HG03139 (cell line): ENCODE measurements at regions not wholly inside any gene's neighbourhood (a gene's known extent, or its start where the extent isn't known, plus 50 kb on each side); places are given as distances from the start of the nearest gene placed in this dataset.
"Not testable (repeated sequence)": the region's sequence is repeated elsewhere in the genome, so short reads cannot be mapped to it uniquely, and the experiment has no call there.

ENCODE experiments used
- ATAC-seq: cut with Tn5 transposase; IDR thresholded peaks from one replicate; pipeline ENCODE4 v1.9.1; 2021; ENCODE audit not compliant: unreplicated experiment

- no peak for ATAC-seq
These were observed 803.3 kb downstream of the DIPK2A start for GRCh38 chr3:144774897-144775296.

DNA sequence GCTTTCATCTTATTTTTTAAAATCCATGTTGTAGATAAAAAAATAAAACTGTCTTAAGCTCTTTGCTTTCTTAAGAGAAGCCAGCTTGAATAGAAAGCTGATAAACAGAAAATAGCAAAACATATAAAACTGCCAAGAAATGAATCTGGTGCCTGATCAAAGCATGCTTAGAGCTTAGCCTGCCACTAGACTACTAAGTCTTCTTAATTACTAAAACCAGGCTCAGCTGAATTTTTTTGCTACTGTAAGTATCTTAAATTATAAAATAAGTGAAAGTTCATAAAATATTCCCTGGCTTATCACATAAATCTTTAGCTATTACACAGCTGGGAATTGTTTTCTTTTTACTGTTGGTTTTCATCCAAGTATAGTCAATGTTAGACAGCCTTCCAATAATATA is 803.9 kb downstream of the DIPK2A start:
- ATAC-seq = no peak

DNA sequence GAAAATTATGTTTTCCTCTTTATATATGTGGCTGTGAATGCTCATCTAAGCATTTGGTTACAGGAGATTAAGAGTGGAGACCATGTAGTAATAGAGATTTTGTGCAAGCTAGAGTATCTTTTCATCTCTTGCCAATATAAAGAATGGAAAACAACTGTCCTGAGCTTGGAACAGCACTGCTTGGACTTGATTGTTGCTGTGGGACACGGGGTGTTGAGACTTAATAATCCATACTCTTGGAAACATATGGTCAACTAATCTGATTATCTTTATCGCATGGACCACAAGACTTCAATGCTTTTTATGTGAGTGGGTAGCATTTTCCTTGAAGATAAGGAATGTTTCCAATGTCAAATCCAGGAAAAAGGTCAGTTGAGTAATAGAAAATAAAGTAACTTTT is 806.3 kb downstream of the DIPK2A start:
- ATAC-seq = no peak

DNA sequence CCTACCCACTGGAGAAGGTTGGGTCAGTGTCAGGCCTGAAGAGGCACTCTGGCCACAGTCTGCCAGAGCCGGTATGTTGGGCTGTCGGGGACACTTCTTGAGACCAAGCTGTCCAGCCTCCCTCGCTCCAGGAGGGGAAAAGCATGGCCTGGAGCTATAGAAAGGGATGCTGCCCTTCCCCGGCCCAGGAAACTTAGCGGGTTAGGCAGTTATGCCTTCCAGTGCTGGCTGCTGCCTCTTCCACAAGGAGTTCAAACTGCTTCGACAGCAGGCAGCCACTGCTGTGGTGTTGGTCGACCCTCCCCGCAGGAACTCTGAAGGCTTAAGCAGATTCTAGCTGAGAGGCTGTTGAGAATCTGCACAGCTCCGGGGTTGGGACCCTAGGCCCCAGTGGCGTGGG is 819.4 kb downstream of the DIPK2A start:
- ATAC-seq = no peak

DNA sequence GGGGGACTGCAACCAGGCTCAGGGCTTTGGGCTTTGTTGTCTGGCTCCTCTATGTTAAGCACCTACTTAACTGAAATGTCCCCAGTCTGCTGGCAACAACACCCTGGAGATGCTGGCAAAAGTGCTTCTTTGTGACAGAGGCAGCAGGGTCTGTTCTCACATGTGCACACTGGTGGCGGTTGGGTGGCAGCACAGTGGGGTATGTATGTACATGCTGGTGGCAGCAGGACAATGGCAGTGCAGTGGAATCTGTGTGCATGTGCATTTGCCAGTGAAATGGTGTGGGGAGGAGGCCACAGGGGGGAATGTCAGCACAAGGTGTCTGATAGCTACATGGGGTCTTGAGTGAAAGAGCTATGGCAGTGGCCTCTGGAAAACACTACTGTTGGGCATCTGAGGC is 830.3 kb downstream of the DIPK2A start:
- ATAC-seq = no peak

- ATAC-seq = no peak
These were observed 837.8 kb downstream of the DIPK2A start for GRCh38 chr3:144809380-144809779.

DNA sequence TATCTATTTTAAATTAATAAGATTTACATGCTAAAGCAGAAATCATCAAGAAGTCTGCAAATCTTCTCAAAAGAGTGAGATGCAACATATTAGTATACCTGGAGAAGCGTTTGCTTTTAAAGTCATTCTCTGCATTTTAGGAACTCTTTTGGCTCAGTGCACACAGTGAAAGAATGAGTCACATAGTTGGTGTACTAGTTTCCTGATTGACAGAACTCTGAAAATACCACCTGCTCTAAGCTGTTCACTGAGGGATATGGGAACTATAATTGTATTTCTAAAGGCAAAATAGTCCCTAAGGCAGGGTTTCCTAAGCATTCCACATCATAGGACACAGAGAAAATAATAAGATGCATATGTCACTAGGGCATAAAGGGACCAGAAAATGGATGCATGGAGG is 838.5 kb downstream of the DIPK2A start:
- ATAC-seq = peak; percentile 62

GRCh38 chr3:144815655-144816054 is 844.0 kb downstream of the DIPK2A start:
- ATAC-seq = no peak

- no peak for ATAC-seq
These were observed 844.7 kb downstream of the DIPK2A start for GRCh38 chr3:144816323-144816722.

- no peak for ATAC-seq
These were observed 847.4 kb downstream of the DIPK2A start for GRCh38 chr3:144818973-144819372.

DNA sequence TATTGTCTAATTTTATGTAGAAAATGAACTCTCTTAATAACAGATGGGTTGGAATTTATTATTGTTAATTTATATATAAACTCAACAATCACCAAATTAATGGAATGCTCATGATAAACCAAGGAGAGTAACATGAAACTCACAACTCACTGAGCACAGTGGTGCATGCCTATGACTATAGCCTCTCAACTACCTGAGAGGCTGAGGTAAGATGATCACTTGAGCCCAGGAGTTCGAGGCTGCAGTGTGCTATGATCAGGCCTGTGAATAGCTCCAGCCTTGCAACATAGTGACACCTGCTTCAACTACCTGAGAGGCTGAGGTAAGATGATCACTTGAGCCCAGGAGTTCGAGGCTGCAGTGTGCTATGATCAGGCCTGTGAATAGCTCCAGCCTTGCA is 848.6 kb downstream of the DIPK2A start:
- ATAC-seq = not testable (repeated sequence)

GRCh38 chr3:144820726-144821125 is 849.1 kb downstream of the DIPK2A start:
- no peak for ATAC-seq

- no peak for ATAC-seq
These were observed 850.0 kb downstream of the DIPK2A start for GRCh38 chr3:144821583-144821982.

- ATAC-seq = no peak
These were observed 851.0 kb downstream of the DIPK2A start for GRCh38 chr3:144822671-144823070.

DNA sequence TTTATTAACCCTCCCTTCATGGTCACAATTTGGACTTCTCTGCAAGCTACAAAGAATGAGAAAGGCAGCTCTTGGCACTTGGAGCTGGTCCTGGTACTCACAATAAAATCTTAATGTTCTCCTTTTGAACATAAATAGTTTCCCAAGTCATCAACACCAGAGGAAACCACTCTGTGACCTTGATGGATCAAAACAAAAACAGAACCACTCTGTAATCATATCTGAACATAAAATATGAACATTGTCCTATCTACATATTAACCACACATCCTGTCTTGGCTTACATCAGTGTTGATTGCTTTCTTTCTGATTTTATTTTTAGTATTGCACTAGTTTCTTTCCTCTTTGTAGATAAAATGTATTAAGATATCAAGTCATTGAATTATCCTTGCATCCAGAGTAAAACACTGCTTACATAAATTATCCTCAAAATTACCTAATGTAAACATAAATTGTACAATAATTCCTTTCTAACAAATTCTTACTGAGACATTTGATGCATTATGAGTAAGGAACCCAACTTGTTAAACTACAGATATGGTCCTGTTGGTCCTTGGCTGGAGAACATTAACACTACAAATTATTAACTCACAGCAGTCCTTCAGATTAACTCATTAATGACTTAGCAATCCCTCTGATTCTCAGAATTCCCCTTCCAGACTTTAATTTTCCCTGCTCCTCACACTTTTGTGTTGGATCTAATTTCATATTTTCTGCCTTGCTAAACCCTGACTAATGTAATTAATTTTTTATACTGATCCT is 860.5 kb downstream of the DIPK2A start:
- no peak for ATAC-seq

DNA sequence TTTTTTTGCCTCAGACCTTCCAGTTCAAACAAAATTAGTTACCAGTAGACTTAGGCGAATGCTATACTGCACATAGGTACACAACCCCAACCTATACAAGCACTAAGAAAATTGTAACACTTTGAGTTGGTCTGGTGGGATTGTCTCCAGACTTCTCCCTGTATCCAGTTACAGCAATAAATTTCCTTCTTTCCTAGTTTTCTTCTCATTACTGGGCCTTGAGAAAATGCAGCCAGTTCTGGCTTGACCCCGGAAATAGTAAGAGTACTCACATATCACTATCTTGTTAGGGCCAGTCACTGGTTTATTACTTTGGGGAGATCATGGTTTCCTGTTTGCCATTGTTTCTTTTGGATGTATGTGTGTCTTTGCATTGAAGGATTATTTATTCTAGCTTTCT is 868.4 kb downstream of the DIPK2A start:
- ATAC-seq = no peak

DNA sequence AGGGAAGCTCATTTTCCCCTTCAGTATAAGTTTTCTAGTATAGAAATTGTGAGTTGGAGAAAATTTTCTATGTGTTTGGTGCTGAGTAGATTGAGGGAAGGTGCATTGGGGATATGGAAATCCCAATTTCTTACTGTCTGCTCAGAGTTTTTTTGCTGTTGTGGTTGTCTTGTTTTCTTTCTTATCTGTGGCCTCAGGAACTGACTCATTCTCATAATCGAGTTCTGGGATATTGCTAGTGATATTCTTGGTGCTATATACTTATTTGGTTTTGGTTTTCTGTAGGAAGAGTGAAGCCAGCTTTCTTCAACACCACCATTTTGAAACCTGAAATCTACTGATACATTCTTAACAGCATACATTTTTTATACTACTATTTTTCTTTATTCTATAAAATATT is 869.2 kb downstream of the DIPK2A start:
- ATAC-seq = no peak

DNA sequence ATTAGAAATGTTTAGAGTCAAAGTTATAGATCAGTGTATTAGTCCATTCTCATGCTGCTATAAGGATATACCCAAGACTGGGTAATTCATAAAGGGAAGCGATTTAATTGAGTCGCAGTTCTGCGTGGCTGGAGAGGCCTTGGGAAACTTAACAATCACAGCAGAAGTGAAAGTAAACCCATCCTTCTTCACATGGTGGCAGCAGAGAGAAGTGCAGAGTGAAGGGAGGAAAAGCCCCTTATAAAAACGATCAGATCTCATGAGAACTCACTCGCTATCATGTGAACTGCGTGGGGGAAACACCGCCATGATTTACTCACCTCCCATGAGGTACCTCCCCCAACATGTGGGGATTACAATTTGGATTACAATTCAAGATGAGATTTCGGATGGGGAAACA is 871.5 kb downstream of the DIPK2A start:
- ATAC-seq = no peak

DNA sequence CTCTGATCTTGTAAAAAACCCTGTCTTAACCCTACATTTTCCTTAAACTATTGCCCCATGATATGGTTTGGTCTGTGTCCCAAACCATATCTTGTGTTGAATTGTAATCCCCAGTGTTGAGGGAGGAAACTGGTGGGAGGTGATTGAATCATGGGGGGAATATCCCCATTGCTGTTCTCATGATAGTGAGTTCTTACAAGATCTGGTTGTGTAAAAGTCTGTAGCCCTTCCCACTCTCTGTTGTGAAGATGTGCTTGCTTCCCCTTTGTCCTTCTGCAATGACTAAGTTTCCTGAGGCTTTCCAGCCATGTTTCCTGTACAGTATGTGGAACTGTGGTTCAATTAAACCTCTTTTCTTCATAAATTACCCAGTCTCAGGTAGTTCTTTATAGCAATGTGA is 881.4 kb downstream of the DIPK2A start:
- no peak for ATAC-seq

GRCh38 chr3:144854020-144854419 is 882.4 kb downstream of the DIPK2A start:
- ATAC-seq = not testable (repeated sequence)

- ATAC-seq = no peak
These were observed 887.5 kb downstream of the DIPK2A start for GRCh38 chr3:144859161-144859560.

DNA sequence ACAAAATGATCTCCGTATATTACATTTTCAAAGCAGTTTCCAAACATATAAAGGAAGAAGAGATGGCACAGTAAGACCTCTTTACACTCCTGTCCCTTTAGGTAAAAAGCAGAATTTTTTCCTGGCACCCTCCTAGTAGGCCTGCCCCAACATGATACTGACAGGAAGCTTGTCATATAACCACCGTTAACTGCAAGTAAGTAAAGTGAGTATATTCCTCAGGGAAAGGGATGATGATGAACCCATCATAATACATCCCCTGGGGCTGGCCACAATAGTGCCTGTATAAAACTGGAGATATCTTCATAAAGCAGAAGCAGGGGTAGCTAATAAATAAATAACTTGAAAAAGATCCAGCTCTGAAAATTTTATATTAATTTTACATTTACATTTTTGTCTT is 893.0 kb downstream of the DIPK2A start:
- no peak for ATAC-seq

- ATAC-seq = no peak
These were observed 894.3 kb downstream of the DIPK2A start for GRCh38 chr3:144865948-144866347.
